ENCODE measurements at regions not wholly inside any gene's neighbourhood (a gene's known extent, or its start where the extent isn't known, plus 50 kb on each side); places are given as distances from the start of the nearest gene placed in this dataset.

DNA sequence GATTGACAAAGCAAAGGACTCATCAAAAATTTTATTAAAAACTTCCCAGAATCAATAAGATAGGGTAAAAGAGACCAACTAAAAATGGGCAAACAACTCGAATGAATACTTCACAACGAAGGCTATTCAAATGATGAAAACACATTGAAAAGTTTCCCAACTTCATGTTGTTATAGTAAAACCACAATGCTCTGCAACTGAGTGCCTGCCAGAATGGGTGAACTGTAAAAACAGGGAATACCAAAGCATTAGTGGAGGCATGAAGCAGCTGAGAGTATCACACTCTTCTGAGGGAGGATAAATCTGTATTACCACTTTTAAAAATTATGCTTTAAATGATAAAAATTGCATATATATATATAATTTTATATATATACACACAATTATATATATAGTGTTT is 1214.7 kb downstream of the SORCS3 start:
- DNase-seq: no peak

DNA sequence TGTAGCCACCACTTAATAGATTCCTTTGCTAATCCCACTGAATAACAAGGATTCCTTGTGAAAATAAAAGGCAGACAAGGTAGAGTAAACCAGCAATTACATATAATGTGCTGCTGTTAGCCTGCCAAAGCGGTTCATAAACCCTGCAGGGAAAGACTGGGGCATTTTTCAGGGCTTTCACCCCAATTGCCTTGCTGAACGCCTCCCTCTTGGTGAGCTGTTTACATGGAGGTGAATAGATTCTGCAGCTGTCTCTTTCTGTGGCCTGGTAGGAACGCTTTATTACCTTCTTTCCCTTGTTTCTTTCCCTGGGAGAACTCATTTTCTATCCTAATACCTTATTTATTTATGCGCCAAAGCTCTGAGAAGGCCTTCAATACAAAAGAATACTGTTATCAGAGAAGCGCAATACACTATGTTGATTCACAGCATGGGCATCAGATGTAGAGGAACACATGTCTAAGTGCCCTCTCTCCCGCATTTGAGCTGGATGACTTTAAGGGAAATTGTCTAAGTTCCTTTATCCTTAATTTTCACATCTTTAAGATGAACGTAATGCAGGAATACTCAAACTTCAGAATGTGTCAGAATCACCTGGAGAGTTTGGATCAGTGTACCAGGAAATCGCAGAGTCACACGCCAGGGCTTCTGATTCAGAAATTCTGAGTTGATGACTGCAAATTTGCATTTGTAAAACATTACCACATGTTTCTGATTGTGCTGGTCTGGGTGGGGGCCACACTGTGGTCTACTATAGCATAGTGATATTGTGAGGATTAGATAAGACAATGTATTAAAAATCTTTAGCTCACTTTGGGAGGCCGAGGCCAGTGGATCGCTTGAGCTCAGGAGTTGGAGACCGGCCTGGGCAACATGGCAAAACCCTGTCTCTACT is 1203.8 kb downstream of the SORCS3 start:
- no peak for DNase-seq

DNA sequence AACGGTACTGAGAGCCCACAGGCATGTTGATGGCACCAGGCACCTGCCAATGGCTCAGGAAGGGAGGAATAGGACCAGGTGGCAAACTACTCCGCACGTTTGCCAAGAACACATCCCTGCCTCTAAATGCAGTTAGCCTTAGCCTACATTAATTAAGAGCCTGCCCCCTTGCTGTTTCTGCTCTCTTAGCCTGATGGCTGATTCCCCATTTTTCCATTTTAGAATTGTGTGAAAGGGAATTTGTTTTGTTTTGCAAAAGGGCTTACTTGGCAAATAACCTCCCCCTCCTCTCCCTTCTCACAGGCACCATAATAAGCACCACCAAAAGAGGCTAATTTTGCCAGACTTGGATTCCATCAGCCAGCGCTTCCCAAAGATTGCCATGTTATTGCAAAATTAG is 1203.2 kb downstream of the SORCS3 start:
- DNase-seq: no peak

DNA sequence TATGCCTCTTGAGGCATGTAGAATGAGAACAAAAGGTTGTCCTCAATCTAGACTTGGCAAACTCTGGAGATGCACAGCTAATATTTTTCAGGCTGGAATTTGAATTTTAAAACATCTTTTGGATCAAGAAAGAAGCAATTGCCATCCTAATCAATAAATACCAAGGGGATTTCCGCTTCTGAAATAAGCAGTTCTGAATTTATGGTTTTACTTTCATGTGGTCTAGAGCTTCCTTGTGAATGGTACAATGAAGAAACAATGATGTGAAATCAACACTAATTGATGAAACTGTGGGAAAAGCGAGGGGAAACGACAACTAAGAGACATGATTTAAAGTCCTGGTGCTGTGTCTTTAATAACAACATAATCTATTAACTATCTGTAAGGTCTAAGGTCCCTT is 1202.7 kb downstream of the SORCS3 start:
- DNase-seq: no peak

- DNase-seq: no peak
Measured at GRCh38 chr10:105840288-105840770, 1199.2 kb downstream of the SORCS3 start.

DNA sequence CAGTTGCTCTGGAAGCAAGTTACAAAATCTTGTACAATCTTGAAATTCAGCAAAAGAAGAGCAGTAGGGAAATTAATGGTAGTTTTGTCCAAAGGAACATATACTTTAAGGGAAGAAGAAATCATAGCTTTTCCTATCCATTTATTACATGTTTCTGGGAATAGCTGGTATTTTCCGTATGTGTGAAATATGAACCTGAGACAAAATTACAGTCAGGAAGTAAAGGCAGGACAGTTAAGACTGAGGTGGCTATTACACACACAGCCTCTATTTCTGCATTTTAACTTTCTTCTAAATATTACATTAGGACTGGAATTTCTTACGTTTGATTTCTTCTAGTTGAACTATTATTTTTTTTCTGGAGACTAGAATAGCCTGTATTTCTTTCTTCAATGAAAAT is 1197.3 kb downstream of the SORCS3 start:
- no peak for DNase-seq

DNA sequence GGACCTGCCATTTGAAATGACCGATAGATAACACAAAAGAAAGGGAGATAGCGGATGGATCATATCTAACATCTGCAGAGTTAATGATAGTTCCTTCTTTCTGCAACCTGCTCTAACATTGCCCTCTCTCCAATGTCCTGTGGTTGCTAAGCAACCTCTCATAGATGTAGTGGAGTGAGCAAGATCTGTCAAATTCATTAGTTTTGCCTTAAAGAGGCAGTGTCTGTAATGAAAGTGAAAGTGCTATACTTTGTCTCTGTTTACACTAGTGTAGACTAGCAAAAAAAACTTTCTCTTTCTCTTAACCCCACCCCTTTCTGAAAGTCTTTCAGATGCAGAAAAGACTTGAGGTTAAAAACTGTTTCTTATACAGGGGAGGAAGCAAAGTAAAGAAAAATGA is 1196.9 kb downstream of the SORCS3 start:
- DNase-seq: no peak

- DNase-seq: no peak
Measured at GRCh38 chr10:105834261-105835059, 1193.4 kb downstream of the SORCS3 start.

- no peak for DNase-seq
Measured at GRCh38 chr10:105827133-105827532, 1186.0 kb downstream of the SORCS3 start.

GRCh38 chr10:105807935-105808587 is 1167.0 kb downstream of the SORCS3 start:
- DNase-seq: no peak

GRCh38 chr10:105803206-105803605 is 1162.1 kb downstream of the SORCS3 start:
- DNase-seq: no peak

- no peak for DNase-seq
Measured at GRCh38 chr10:105800641-105801040, 1159.6 kb downstream of the SORCS3 start.

- DNase-seq: no peak
Measured at GRCh38 chr10:105798328-105798889, 1157.3 kb downstream of the SORCS3 start.

DNA sequence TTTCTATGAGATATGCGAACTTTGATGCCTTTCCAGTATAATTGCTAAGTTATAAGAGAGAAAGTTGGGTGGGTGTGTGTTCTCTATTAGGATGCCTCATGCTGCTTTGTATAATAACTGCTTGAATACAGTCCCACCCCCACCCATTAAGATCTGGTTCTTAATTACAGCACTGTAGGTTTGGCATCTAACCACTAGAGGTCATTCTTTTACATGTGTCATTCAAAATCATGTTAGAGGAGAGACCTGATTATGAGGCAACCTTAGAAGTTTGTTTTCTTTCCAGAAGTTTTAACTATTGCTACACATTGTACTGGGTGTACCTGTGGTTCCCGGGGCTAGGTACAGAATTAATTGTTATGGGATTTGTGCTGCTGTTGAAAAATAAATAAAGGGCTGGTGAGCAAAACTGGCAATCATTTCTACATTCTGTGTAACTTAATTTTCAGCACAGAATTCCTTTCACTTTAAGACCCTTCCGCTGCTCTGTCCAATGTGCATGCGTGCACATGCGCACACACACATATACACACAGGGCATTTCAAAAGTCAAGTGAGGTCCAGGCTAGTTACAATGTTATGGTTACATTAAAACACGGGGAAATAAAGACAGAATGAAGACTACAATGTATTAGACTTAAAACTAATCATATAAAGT is 1156.3 kb downstream of the SORCS3 start:
- DNase-seq: no peak

DNA sequence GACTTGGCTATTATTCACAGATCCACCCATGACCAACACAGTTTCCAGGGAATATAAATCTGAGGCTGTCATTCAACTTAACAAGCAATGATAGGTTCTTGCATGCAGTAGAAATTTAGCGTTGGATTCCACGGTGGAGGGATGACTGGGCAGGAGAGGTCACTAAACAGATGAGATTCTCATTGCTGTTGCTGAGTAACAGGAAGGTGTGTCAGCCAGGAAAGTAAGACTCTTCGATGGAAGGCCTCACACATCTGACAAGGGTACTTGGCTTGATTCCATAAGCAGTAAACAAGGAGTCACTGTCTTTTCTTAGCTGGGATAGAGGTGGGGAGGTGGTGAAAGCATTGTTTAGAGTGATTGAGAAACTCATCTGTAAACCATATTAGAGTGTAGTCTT is 1152.0 kb downstream of the SORCS3 start:
- no peak for DNase-seq

GRCh38 chr10:105785721-105786120 is 1144.6 kb downstream of the SORCS3 start:
- DNase-seq: no peak

DNA sequence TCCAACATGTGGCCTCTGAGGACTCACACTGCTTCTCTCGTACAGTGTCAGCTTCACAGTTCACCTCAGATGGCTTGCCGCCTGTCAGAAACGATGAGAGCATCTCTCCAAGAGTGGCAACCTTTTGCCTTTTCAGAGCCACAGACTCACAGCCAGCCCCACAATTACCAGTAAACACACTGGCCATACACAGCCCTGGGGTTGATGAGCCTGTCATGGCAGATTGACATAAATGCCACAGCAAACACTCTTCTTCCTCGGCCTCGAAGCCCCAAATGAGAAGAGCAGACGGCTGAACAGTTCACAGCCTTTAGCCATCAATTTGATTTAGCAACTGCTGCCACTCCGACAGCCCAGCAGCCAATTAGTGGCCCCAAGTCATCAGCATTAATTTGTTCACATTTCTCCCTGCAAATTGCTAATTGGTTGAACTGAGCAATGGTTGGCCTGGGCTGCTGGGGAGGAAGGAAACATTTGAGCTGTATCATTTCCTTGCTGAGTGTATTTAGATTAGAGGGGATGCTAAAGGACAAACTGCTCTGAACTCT is 1142.9 kb downstream of the SORCS3 start:
- DNase-seq: no peak

- no peak for DNase-seq
Measured at GRCh38 chr10:105774881-105775280, 1133.8 kb downstream of the SORCS3 start.

- no peak for DNase-seq
Measured at GRCh38 chr10:105774351-105774750, 1133.3 kb downstream of the SORCS3 start.

DNA sequence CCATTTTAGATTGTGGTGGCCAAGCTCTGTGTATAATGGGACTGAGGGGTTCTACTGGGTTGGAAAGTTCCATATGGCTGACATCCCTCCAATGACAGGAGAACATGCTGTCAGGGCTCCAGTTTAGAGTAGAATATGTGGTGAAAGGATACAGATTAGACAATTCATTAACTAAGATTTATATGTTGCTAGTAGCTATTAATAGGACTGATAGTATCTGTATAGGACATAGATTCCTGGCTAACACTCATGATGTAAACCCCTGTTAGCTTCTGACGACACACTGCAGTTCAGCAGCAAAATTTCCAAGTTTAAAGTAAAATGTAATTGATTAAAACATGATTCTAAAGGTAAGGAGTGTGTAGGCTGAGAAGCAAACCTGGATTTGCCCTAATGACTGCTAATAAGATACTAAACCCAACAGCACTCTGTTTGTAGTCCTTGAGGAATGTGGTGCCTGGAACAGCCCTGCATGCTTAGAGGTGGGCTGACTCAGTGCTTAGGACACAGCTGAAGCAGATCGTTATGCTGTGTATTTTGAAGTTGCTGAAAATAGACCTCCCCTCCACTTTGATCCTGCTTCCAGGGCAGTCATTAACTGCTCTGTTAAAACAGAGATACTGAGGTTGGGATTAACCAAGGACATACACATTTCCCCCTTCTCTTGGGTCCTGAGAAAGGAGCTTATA is 1129.6 kb downstream of the SORCS3 start:
- no peak for DNase-seq
